Stomach (tissue), 4 donors: ENCODE measurements at regions not wholly inside any gene's neighbourhood (a gene's known extent, or its start where the extent isn't known, plus 50 kb on each side); places are given as distances from the start of the nearest gene placed in this dataset.

Experiments used
- CTCF ChIP-seq, 7 experiments: fragments of 450-650 bp in 4 of 7; fragments of 200-600 bp in 3 of 7; sonication (generic) in 3 of 7; IDR thresholded peaks; one replicate each; pipeline ENCODE4 v1.5.1; 2016 to 2019; ENCODE audit warnings: antibody characterized with exemption in 7 of 7, control low read depth in 2 of 7, mild to moderate bottlenecking in 1 of 7
- EP300 ChIP-seq: sonication (generic); formaldehyde crosslinking; IDR thresholded peaks from one replicate; pipeline ENCODE4 v1.6.1; 2017; ENCODE audit warnings: antibody characterized with exemption
- POLR2A ChIP-seq, 4 donors: fragments of 450-650 bp; IDR thresholded peaks; one replicate each; pipeline ENCODE4 v1.6.1; 2016; ENCODE audit warnings: antibody characterized with exemption in 4 of 4, control low read depth in 2 of 4, mild to moderate bottlenecking in 1 of 4, moderate library complexity in 1 of 4
- POLR2AphosphoS5 ChIP-seq, 3 donors: sonication (generic); formaldehyde crosslinking; IDR thresholded peaks; one replicate each; pipeline ENCODE4 v1.6.1; 2016; ENCODE audit warnings: antibody characterized with exemption in 3 of 3

GRCh38 chr10:9175200-9175599, 1120.7 kb downstream of the GATA3 start:
- TF ChIP-seq CTCF (IDR thresholded peaks at IDR 0.05) (no peak), POLR2AphosphoS5 (IDR thresholded peaks at IDR 0.05) (no peak), POLR2A (IDR thresholded peaks at IDR 0.05) (no peak), EP300 (no peak)
